Spleen (tissue), 11 donors: ENCODE measurements at regions not wholly inside any gene's neighbourhood (a gene's known extent, or its start where the extent isn't known, plus 50 kb on each side); places are given as distances from the start of the nearest gene placed in this dataset.

ENCODE experiments used
- DNase-seq: peaks from one replicate; pipeline ENCODE4 v3.0.0-alpha.2; 2020
- H3K27ac ChIP-seq, 8 donors: fragments of 200-600 bp; sonication (generic) in 7 of 8; 1 replicate in 4 of 8; 2 replicates in 4 of 8; pipeline versions ENCODE4 v1.5.0 to v1.8.0; 2016 to 2021; ENCODE audit warnings: inconsistent platforms in 4 of 8, mild to moderate bottlenecking in 4 of 8, moderate library complexity in 1 of 8
- H3K27me3 ChIP-seq, 7 donors: fragments of 200-600 bp; sonication (generic) in 6 of 7; replicated peaks in 1 of 7; 1 replicate in 4 of 7; 2 replicates in 3 of 7; pipeline versions ENCODE4 v1.5.0 to v1.8.0; 2016 to 2021; ENCODE audit warnings: inconsistent platforms in 3 of 7, mild to moderate bottlenecking in 1 of 7
- H3K36me3 ChIP-seq, 6 donors: fragments of 200-600 bp; sonication (generic) in 5 of 6; 1 replicate in 4 of 6; 2 replicates in 2 of 6; pipeline versions ENCODE4 v1.5.0 to v1.8.0; 2016 to 2021; ENCODE audit warnings: inconsistent platforms in 2 of 6
- H3K4me1 ChIP-seq, 6 donors: fragments of 200-600 bp; sonication (generic) in 5 of 6; 1 replicate in 3 of 6; 2 replicates in 3 of 6; pipeline versions ENCODE4 v1.5.0 to v1.8.0; 2016 to 2021; ENCODE audit warnings: inconsistent platforms in 3 of 6
- H3K4me3 ChIP-seq, 8 donors: fragments of 200-600 bp; sonication (generic) in 7 of 8; 1 replicate in 4 of 8; 2 replicates in 4 of 8; pipeline versions ENCODE4 v1.5.0 to v1.8.0; 2016 to 2021; ENCODE audit warnings: inconsistent platforms in 4 of 8, mild to moderate bottlenecking in 4 of 8, moderate library complexity in 2 of 8
- H3K9me3 ChIP-seq, 8 donors: fragments of 200-600 bp; sonication (generic) in 7 of 8; 1 replicate in 4 of 8; 2 replicates in 4 of 8; pipeline versions ENCODE4 v1.5.0 to v1.8.0; 2016 to 2021; ENCODE audit warnings: inconsistent platforms in 4 of 8
- CTCF ChIP-seq, 11 experiments: fragments of 200-600 bp in 7 of 11; fragments of 450-650 bp in 4 of 11; sonication (generic) in 4 of 11; IDR thresholded peaks in 8 of 11; conservative IDR thresholded peaks in 3 of 11; 1 replicate in 7 of 11; 2 replicates in 4 of 11; pipeline versions ENCODE4 v1.4.0 to v1.8.0; 2016 to 2021; ENCODE audit warnings: antibody characterized with exemption in 11 of 11, inconsistent platforms in 4 of 11, mild to moderate bottlenecking in 1 of 11
- POLR2A ChIP-seq, 3 donors: fragments of 450-650 bp; IDR thresholded peaks; one replicate each; pipeline ENCODE4 v1.5.1; 2017; ENCODE audit warnings: antibody characterized with exemption in 3 of 3, mild to moderate bottlenecking in 1 of 3
- POLR2AphosphoS5 ChIP-seq, 3 donors: sonication (generic); formaldehyde crosslinking; IDR thresholded peaks; one replicate each; pipeline ENCODE4 v1.5.1; 2017; ENCODE audit warnings: antibody characterized with exemption in 3 of 3
- WGBS, 5 donors: extraction: QIAGEN DNeasy Blood & Tissue Kit in 3 of 5; methylation state at CpG; one replicate each; pipeline versions ENCODE4 v1.1.5 to v1.1.7; 2013 to 2018; 5-methylcytosine and 5-hydroxymethylcytosine counted together
- intact Hi-C: fragments of 100-400 bp; cut with DNase I; formaldehyde crosslinking; loops from one replicate; pipeline ENCODE4 v1.15.0; 2023; ENCODE audit warnings: low total_unique reads
- donor health status: healthy with polysubstance abuse.
- donor health status: DM: no; HTN: no; CAD: no; lungs with moderate emphysema.
- donor health status: DM: no; HTN: no; CAD: no.
- donor health status: Bipolar disorder and iron deficiency.
- donor health status: healthy.
- donor health status: DM: no; HTN: no; CAD: no.
- donor health status: DM: yes; HTN: yes; CAD: no.

DNA sequence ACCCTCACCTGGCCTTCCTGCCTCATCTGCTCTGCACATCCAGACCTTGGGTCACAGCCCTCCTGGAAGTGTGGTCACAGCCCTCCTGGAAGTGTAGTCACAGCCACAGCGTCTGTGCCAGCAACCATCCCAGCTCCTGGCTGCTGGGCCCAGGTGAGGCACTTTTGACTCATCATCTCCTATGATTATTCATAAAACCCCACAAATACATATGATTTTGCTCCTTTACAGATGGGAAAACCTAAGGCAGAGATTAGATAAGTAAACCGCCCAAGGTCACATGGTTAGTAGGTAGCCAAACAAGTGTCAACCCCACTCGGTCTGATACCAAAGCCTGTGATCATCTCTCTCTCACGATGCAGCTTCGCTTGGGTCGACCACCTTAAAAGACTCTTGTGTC, 94.3 kb downstream of the PRLHR start:
- peaks cover 0 to 6% (median 0%) of the 10 kb centered on the region in 7 donors for H3K27me3 ChIP-seq
- TF ChIP-seq POLR2A (IDR thresholded peaks at IDR 0.05) (no peak), CTCF (IDR thresholded peaks at IDR 0.05 in 8 of 11, conservative IDR thresholded peaks at IDR 0.05 in 3 of 11) (no peak), POLR2AphosphoS5 (IDR thresholded peaks at IDR 0.05) (no peak)
- no peaks in the 10 kb centered on the region for H3K4me1 ChIP-seq
- no peak for DNase-seq
- no peak overlapping the region for H3K4me3 ChIP-seq
- H3K9me3 ChIP-seq, result no peaks in the 10 kb centered on the region
- no peak overlapping the region for H3K27ac ChIP-seq
- no peaks in the 10 kb centered on the region for H3K36me3 ChIP-seq
- WGBS, 5 donors, result 88 to 96% (median 89%) methylated on average over 6 of the region's 6 CpGs
- intact Hi-C loops, result no loop called here

DNA sequence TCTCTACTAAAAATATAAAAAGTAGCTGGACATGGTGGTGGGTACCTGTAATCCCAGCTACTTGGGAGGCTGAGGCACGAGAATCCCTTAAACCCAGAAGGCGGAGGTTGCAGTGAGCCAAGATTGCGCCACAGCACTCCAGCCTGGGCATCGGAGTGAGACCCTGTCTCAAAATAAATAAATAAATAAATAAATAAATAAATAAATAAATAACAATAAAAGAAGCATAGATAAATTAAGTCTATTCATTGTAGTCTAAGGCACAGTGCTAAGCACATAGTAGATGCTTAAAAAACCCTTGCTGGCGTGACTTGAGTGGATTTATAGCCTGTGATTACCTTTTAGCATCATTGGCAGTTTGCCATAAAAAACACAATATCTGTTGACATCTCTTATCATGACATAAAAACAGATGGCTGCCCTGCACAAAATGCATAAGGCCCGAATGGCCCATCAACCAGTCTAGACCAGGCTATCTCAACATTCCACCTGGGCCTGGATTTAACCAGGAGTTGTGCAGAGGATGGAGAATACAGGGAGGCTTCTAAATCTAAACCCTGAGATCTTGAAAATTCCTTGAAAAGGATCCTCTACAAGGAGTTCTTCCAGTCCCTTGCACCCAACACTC, 94.9 kb downstream of the PRLHR start:
- intact Hi-C loops, result no loop called here
- TF ChIP-seq CTCF (IDR thresholded peaks at IDR 0.05 in 8 of 11, conservative IDR thresholded peaks at IDR 0.05 in 3 of 11) (no peak), POLR2AphosphoS5 (IDR thresholded peaks at IDR 0.05) (no peak), POLR2A (IDR thresholded peaks at IDR 0.05) (no peak)
- no peaks in the 10 kb centered on the region for H3K4me1 ChIP-seq
- H3K4me3 ChIP-seq, result no peak overlapping the region
- H3K27ac ChIP-seq, result no peak overlapping the region
- no peaks in the 10 kb centered on the region for H3K36me3 ChIP-seq
- DNase-seq, result no peak
- 77 to 96% (median 77%) methylated on average over 6 of the region's 6 CpGs for WGBS, 5 donors
- peaks cover 0 to 12% (median 0%) of the 10 kb centered on the region in 7 donors for H3K27me3 ChIP-seq
- no peaks in the 10 kb centered on the region for H3K9me3 ChIP-seq

- no peak overlapping the region for H3K4me3 ChIP-seq
- H3K36me3 ChIP-seq, result no peaks in the 10 kb centered on the region
- no peaks in the 10 kb centered on the region for H3K9me3 ChIP-seq
- intact Hi-C loops, result no loop called here
- H3K27me3 ChIP-seq, result peaks cover 0 to 17% (median 0%) of the 10 kb centered on the region in 7 donors
- WGBS, 5 donors, result 62 to 72% (median 65%) methylated on average over 3 of the region's 3 CpGs
- TF ChIP-seq POLR2A (IDR thresholded peaks at IDR 0.05), result no peak
- TF ChIP-seq POLR2AphosphoS5 (IDR thresholded peaks at IDR 0.05), result no peak
- no peak for TF ChIP-seq CTCF (IDR thresholded peaks at IDR 0.05 in 8 of 11, conservative IDR thresholded peaks at IDR 0.05 in 3 of 11)
- H3K4me1 ChIP-seq, result no peaks in the 10 kb centered on the region
- no peak for DNase-seq
- H3K27ac ChIP-seq, result no peak overlapping the region
Observed at GRCh38 chr10:118499186-118499585, 96.3 kb downstream of the PRLHR start.

- Histone ChIP-seq H3K36me3 (no peaks in the 10 kb centered on the region), H3K27me3 (peaks cover 0 to 17% (median 0%) of the 10 kb centered on the region in 7 donors), H3K4me1 (no peaks in the 10 kb centered on the region), H3K9me3 (no peaks in the 10 kb centered on the region), H3K4me3 (no peak overlapping the region), H3K27ac (no peak overlapping the region)
- no peak for TF ChIP-seq CTCF (IDR thresholded peaks at IDR 0.05 in 8 of 11, conservative IDR thresholded peaks at IDR 0.05 in 3 of 11)
- TF ChIP-seq POLR2AphosphoS5 (IDR thresholded peaks at IDR 0.05), result no peak
- TF ChIP-seq POLR2A (IDR thresholded peaks at IDR 0.05), result no peak
- intact Hi-C loops, result no loop called here
- no peak for DNase-seq
- WGBS, 5 donors, result 79 to 85% (median 83%) methylated on average over 4 of the region's 4 CpGs
Observed at GRCh38 chr10:118498623-118499022, 96.8 kb downstream of the PRLHR start.
